ENCODE measurements at regions not wholly inside any gene's neighbourhood (a gene's known extent, or its start where the extent isn't known, plus 50 kb on each side); places are given as distances from the start of the nearest gene placed in this dataset.

GRCh38 chr13:90919153-90919552 is 428.3 kb upstream of the MIR17HG start:
- intact Hi-C loops (cut with DNase I; ENCODE audit: low total_unique reads), result no loop called here
- Histone ChIP-seq H3K4me1 (no peaks in the 10 kb centered on the region), H3K36me3 (no peaks in the 10 kb centered on the region), H3K27me3 (no peaks in the 10 kb centered on the region), H3K4me3 (no peak overlapping the region), H3K9me3 (no peaks in the 10 kb centered on the region), H3K27ac (no peak overlapping the region)
- no peak for DNase-seq (ENCODE audit: low spot score in 2 of 2)
- no peak for TF ChIP-seq POLR2A (IDR thresholded peaks at IDR 0.05)
- TF ChIP-seq, protein P1, sequence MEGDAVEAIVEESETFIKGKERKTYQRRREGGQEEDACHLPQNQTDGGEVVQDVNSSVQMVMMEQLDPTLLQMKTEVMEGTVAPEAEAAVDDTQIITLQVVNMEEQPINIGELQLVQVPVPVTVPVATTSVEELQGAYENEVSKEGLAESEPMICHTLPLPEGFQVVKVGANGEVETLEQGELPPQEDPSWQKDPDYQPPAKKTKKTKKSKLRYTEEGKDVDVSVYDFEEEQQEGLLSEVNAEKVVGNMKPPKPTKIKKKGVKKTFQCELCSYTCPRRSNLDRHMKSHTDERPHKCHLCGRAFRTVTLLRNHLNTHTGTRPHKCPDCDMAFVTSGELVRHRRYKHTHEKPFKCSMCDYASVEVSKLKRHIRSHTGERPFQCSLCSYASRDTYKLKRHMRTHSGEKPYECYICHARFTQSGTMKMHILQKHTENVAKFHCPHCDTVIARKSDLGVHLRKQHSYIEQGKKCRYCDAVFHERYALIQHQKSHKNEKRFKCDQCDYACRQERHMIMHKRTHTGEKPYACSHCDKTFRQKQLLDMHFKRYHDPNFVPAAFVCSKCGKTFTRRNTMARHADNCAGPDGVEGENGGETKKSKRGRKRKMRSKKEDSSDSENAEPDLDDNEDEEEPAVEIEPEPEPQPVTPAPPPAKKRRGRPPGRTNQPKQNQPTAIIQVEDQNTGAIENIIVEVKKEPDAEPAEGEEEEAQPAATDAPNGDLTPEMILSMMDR (IDR thresholded peaks at IDR 0.05), result no peak
- no peak for TF ChIP-seq POLR2AphosphoS5 (IDR thresholded peaks at IDR 0.05)

DNA sequence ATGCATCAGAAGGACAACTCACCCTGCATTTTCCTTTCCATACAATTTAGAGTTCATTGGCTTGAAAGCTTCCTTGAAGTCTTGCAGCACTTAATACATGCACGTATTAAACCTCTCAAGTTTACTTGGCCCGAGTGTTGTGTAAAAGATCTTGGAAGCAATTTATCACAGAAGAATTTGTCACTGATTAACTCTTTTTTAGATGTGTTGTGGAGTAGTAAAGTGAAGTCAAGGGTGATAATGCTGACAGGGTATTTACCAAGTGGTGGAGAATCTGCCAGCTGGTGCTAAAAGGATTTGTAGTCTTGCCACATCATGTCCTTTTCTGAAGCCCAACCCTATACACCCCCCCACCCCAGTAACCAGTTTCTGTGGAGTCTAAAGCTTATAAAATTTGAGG is 421.0 kb upstream of the MIR17HG start:
- no peak overlapping the region for H3K4me3 ChIP-seq
- TF ChIP-seq, protein P1 (IDR thresholded peaks at IDR 0.05), result no peak
- TF ChIP-seq POLR2AphosphoS5 (IDR thresholded peaks at IDR 0.05) (no peak), POLR2A (IDR thresholded peaks at IDR 0.05) (no peak)
- no peaks in the 10 kb centered on the region for H3K36me3 ChIP-seq
- intact Hi-C loops (cut with DNase I; ENCODE audit: low total_unique reads), result no loop called here
- DNase-seq (ENCODE audit: low spot score in 2 of 2), result no peak
- H3K27me3 ChIP-seq, result no peaks in the 10 kb centered on the region
- H3K27ac ChIP-seq, result no peak overlapping the region
- no peaks in the 10 kb centered on the region for H3K4me1 ChIP-seq
- H3K9me3 ChIP-seq, result no peaks in the 10 kb centered on the region

DNA sequence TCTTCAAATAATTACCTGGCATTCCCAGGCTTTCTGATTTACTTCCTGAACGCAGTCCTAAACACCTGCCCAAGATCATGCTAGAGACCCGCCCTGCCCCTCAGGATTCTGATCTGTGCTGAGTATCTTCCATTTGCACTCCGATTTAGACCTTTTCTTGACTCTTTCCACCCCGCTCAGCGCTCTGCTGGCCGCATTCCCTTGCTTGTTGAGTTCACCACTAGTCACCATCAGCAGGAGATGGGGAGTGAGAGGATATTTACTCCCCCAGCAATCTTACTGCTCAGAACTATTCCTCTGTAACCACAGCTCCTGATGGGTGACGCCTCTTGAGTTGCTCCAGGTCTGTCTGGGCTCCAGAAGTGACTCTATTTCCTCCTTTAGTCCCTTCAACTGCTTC is 419.4 kb upstream of the MIR17HG start:
- H3K36me3 ChIP-seq, result no peaks in the 10 kb centered on the region
- no peak for DNase-seq (ENCODE audit: low spot score in 2 of 2)
- H3K27ac ChIP-seq, result no peak overlapping the region
- H3K27me3 ChIP-seq, result no peaks in the 10 kb centered on the region
- H3K4me3 ChIP-seq, result no peak overlapping the region
- intact Hi-C loops (cut with DNase I; ENCODE audit: low total_unique reads), result no loop called here
- TF ChIP-seq POLR2AphosphoS5 (IDR thresholded peaks at IDR 0.05), result no peak
- TF ChIP-seq, protein P1 (IDR thresholded peaks at IDR 0.05), result no peak
- no peak for TF ChIP-seq POLR2A (IDR thresholded peaks at IDR 0.05)
- H3K4me1 ChIP-seq, result no peaks in the 10 kb centered on the region
- H3K9me3 ChIP-seq, result no peaks in the 10 kb centered on the region

- Histone ChIP-seq H3K27ac (no peak overlapping the region), H3K4me3 (no peak overlapping the region), H3K9me3 (no peaks in the 10 kb centered on the region), H3K36me3 (no peaks in the 10 kb centered on the region), H3K4me1 (no peaks in the 10 kb centered on the region), H3K27me3 (no peaks in the 10 kb centered on the region)
- no peak for DNase-seq (ENCODE audit: low spot score in 2 of 2)
- no peak for TF ChIP-seq POLR2AphosphoS5 (IDR thresholded peaks at IDR 0.05)
- TF ChIP-seq, protein P1 (IDR thresholded peaks at IDR 0.05), result no peak
- no peak for TF ChIP-seq POLR2A (IDR thresholded peaks at IDR 0.05)
- intact Hi-C loops (cut with DNase I; ENCODE audit: low total_unique reads), result no loop called here
Measured at GRCh38 chr13:90933097-90933826, 414.2 kb upstream of the MIR17HG start.

DNA sequence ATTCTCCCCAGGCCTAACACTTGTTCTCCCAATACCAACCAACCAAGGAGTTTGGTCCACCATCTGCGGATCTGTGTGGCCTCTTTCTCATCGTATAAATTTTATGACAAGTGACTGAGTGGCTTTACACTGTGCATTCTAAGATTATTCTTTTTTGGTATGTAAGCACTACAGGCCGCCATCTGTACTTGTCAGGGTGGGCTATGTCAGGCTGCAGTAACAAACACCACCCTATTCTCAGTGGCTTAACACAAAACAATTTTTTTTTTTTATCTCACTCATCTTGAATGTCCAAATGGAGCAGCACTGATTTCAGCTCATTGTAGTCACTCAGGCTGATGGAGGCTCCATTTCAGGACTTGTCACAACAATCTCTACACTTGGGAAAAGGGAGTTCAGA is 412.7 kb upstream of the MIR17HG start:
- intact Hi-C loops (cut with DNase I; ENCODE audit: low total_unique reads), result no loop called here
- TF ChIP-seq POLR2A (IDR thresholded peaks at IDR 0.05) (no peak), POLR2AphosphoS5 (IDR thresholded peaks at IDR 0.05) (no peak)
- TF ChIP-seq, protein P1 (IDR thresholded peaks at IDR 0.05), result no peak
- H3K4me3 ChIP-seq, result no peak overlapping the region

More for the DNA sequence above, 412.7 kb upstream of the MIR17HG start:
- H3K27ac ChIP-seq, result no peak overlapping the region
- H3K36me3 ChIP-seq, result no peaks in the 10 kb centered on the region
- no peaks in the 10 kb centered on the region for H3K9me3 ChIP-seq
- no peaks in the 10 kb centered on the region for H3K4me1 ChIP-seq
- no peak for DNase-seq (ENCODE audit: low spot score in 2 of 2)
- no peaks in the 10 kb centered on the region for H3K27me3 ChIP-seq
